ENCODE measurements at regions not wholly inside any gene's neighbourhood (a gene's known extent, or its start where the extent isn't known, plus 50 kb on each side); places are given as distances from the start of the nearest gene placed in this dataset.
"Not testable (repeated sequence)": the region's sequence is repeated elsewhere in the genome, so short reads cannot be mapped to it uniquely, and the experiment has no call there.

GRCh38 chr2:144642856-144643255 lies 122.9 kb upstream of the ZEB2 start:
- DNase-seq = no peak
- Mint-ChIP-seq H3K27ac (no peak overlapping the region), H3K36me3 (ENCODE audit: low read depth) (no peaks in the 10 kb centered on the region), H3K4me3 (no peak overlapping the region), H3K27me3 (peaks cover 4% of the 10 kb centered on the region), H3K4me1 (no peaks in the 10 kb centered on the region), H3K9me3 (no peaks in the 10 kb centered on the region)
- intact Hi-C loops (cut with micrococcal nuclease) = no loop called here

GRCh38 chr2:144642131-144642530 lies 122.2 kb upstream of the ZEB2 start:
- no peak overlapping the region for H3K27ac Mint-ChIP-seq
- no peak overlapping the region for H3K4me3 Mint-ChIP-seq
- H3K27me3 Mint-ChIP-seq = peaks cover 7% of the 10 kb centered on the region
- H3K4me1 Mint-ChIP-seq = no peaks in the 10 kb centered on the region
- H3K36me3 Mint-ChIP-seq (ENCODE audit: low read depth) = no peaks in the 10 kb centered on the region
- peaks cover 7% of the 10 kb centered on the region for H3K9me3 Mint-ChIP-seq
- intact Hi-C loops (cut with micrococcal nuclease) = no loop called here
- DNase-seq = no peak

GRCh38 chr2:144638250-144638649 lies 118.3 kb upstream of the ZEB2 start:
- H3K36me3 Mint-ChIP-seq (ENCODE audit: low read depth); intact Hi-C loops (cut with micrococcal nuclease); H3K4me3 Mint-ChIP-seq; H3K4me1 Mint-ChIP-seq; H3K27ac Mint-ChIP-seq; DNase-seq: not testable (repeated sequence)
- Mint-ChIP-seq H3K27me3 (peaks cover 11% of the 10 kb centered on the region), H3K9me3 (peaks cover 17% of the 10 kb centered on the region)

- peaks cover 17% of the 10 kb centered on the region for H3K9me3 Mint-ChIP-seq
- H3K4me1 Mint-ChIP-seq; H3K27ac Mint-ChIP-seq; DNase-seq; H3K36me3 Mint-ChIP-seq (ENCODE audit: low read depth); H3K4me3 Mint-ChIP-seq; H3K27me3 Mint-ChIP-seq; intact Hi-C loops (cut with micrococcal nuclease): not testable (repeated sequence)
Observed at GRCh38 chr2:144636860-144637259, 116.9 kb upstream of the ZEB2 start.

- Mint-ChIP-seq H3K27me3 (peaks cover 11% of the 10 kb centered on the region), H3K4me1 (no peaks in the 10 kb centered on the region), H3K27ac (no peak overlapping the region), H3K36me3 (ENCODE audit: low read depth) (no peaks in the 10 kb centered on the region), H3K4me3 (no peak overlapping the region), H3K9me3 (peaks cover 17% of the 10 kb centered on the region)
- no peak for DNase-seq
- intact Hi-C loops (cut with micrococcal nuclease) = no loop called here
Observed at GRCh38 chr2:144632809-144633208, 112.9 kb upstream of the ZEB2 start.

GRCh38 chr2:144631636-144632035 lies 111.7 kb upstream of the ZEB2 start:
- no peak for DNase-seq
- peaks cover 9% of the 10 kb centered on the region for H3K9me3 Mint-ChIP-seq
- no peak overlapping the region for H3K27ac Mint-ChIP-seq
- H3K27me3 Mint-ChIP-seq = peaks cover 8% of the 10 kb centered on the region
- H3K4me1 Mint-ChIP-seq = no peaks in the 10 kb centered on the region
- no peak overlapping the region for H3K4me3 Mint-ChIP-seq
- H3K36me3 Mint-ChIP-seq (ENCODE audit: low read depth) = no peaks in the 10 kb centered on the region
- intact Hi-C loops (cut with micrococcal nuclease) = no loop called here

GRCh38 chr2:144630459-144631215 lies 110.7 kb upstream of the ZEB2 start:
- DNase-seq = no peak
- intact Hi-C loops (cut with micrococcal nuclease) = no loop called here
- Mint-ChIP-seq H3K4me1 (no peaks in the 10 kb centered on the region), H3K36me3 (ENCODE audit: low read depth) (no peaks in the 10 kb centered on the region), H3K27ac (no peak overlapping the region), H3K27me3 (peaks cover 8% of the 10 kb centered on the region), H3K9me3 (peaks cover 6% of the 10 kb centered on the region), H3K4me3 (no peak overlapping the region)

- Mint-ChIP-seq H3K36me3 (ENCODE audit: low read depth) (no peaks in the 10 kb centered on the region), H3K4me3 (no peak overlapping the region), H3K9me3 (no peaks in the 10 kb centered on the region), H3K4me1 (no peaks in the 10 kb centered on the region), H3K27ac (no peak overlapping the region), H3K27me3 (peaks cover 8% of the 10 kb centered on the region)
- intact Hi-C loops (cut with micrococcal nuclease) = no loop called here
- DNase-seq = no peak
Observed at GRCh38 chr2:144629935-144630334, 110.0 kb upstream of the ZEB2 start.

- H3K9me3 Mint-ChIP-seq = peaks cover 3% of the 10 kb centered on the region
- no peak for DNase-seq
- peaks cover 10% of the 10 kb centered on the region for H3K27me3 Mint-ChIP-seq
- H3K27ac Mint-ChIP-seq = no peak overlapping the region
- no peak overlapping the region for H3K4me3 Mint-ChIP-seq
- H3K4me1 Mint-ChIP-seq = no peaks in the 10 kb centered on the region
- intact Hi-C loops (cut with micrococcal nuclease) = no loop called here
- no peaks in the 10 kb centered on the region for H3K36me3 Mint-ChIP-seq (ENCODE audit: low read depth)
Observed at GRCh38 chr2:144628566-144628965, 108.6 kb upstream of the ZEB2 start.

GRCh38 chr2:144625626-144626025 lies 105.7 kb upstream of the ZEB2 start:
- H3K27me3 Mint-ChIP-seq = peaks cover 13% of the 10 kb centered on the region
- H3K4me1 Mint-ChIP-seq = no peaks in the 10 kb centered on the region
- no peak overlapping the region for H3K4me3 Mint-ChIP-seq
- no peaks in the 10 kb centered on the region for H3K36me3 Mint-ChIP-seq (ENCODE audit: low read depth)
- no peak for DNase-seq
- H3K27ac Mint-ChIP-seq = no peak overlapping the region
- intact Hi-C loops (cut with micrococcal nuclease) = no loop called here
- peaks cover 8% of the 10 kb centered on the region for H3K9me3 Mint-ChIP-seq

GRCh38 chr2:144625226-144625625 lies 105.3 kb upstream of the ZEB2 start:
- H3K4me3 Mint-ChIP-seq = no peak overlapping the region
- H3K4me1 Mint-ChIP-seq = no peaks in the 10 kb centered on the region
- H3K27ac Mint-ChIP-seq = no peak overlapping the region
- H3K36me3 Mint-ChIP-seq (ENCODE audit: low read depth) = no peaks in the 10 kb centered on the region
- H3K27me3 Mint-ChIP-seq = peaks cover 13% of the 10 kb centered on the region
- intact Hi-C loops (cut with micrococcal nuclease) = no loop called here
- H3K9me3 Mint-ChIP-seq = peaks cover 8% of the 10 kb centered on the region
- no peak for DNase-seq

- no peak overlapping the region for H3K4me3 Mint-ChIP-seq
- intact Hi-C loops (cut with micrococcal nuclease) = no loop called here
Observed at GRCh38 chr2:144624451-144624850, 104.5 kb upstream of the ZEB2 start.

GRCh38 chr2:144622373-144622772 lies 102.5 kb upstream of the ZEB2 start:
- H3K27ac Mint-ChIP-seq; H3K4me3 Mint-ChIP-seq; H3K27me3 Mint-ChIP-seq; H3K36me3 Mint-ChIP-seq (ENCODE audit: low read depth); H3K9me3 Mint-ChIP-seq; H3K4me1 Mint-ChIP-seq; DNase-seq; intact Hi-C loops (cut with micrococcal nuclease): not testable (repeated sequence)

More at GRCh38 chr2:144624451-144624850, 104.5 kb upstream of the ZEB2 start:
- no peak for DNase-seq
- Mint-ChIP-seq H3K36me3 (ENCODE audit: low read depth) (no peaks in the 10 kb centered on the region), H3K9me3 (peaks cover 8% of the 10 kb centered on the region), H3K4me1 (no peaks in the 10 kb centered on the region), H3K27me3 (peaks cover 12% of the 10 kb centered on the region), H3K27ac (no peak overlapping the region)

GRCh38 chr2:144621266-144621665 lies 101.3 kb upstream of the ZEB2 start:
- intact Hi-C loops (cut with micrococcal nuclease) = no loop called here
- no peak overlapping the region for H3K4me3 Mint-ChIP-seq
- H3K27ac Mint-ChIP-seq = no peak overlapping the region
- peaks cover 7% of the 10 kb centered on the region for H3K27me3 Mint-ChIP-seq
- no peak for DNase-seq
- H3K4me1 Mint-ChIP-seq = no peaks in the 10 kb centered on the region
- peaks cover 8% of the 10 kb centered on the region for H3K9me3 Mint-ChIP-seq
- no peaks in the 10 kb centered on the region for H3K36me3 Mint-ChIP-seq (ENCODE audit: low read depth)

- H3K27me3 Mint-ChIP-seq = peaks cover 7% of the 10 kb centered on the region
- peaks cover 8% of the 10 kb centered on the region for H3K9me3 Mint-ChIP-seq
- no peak overlapping the region for H3K27ac Mint-ChIP-seq
- no peak for DNase-seq
- no peaks in the 10 kb centered on the region for H3K4me1 Mint-ChIP-seq
- intact Hi-C loops (cut with micrococcal nuclease) = no loop called here
- H3K4me3 Mint-ChIP-seq = no peak overlapping the region
- no peaks in the 10 kb centered on the region for H3K36me3 Mint-ChIP-seq (ENCODE audit: low read depth)
Observed at GRCh38 chr2:144619760-144620159, 99.8 kb upstream of the ZEB2 start.
